MCF 10A (cell line): ENCODE measurements at regions not wholly inside any gene's neighbourhood (a gene's known extent, or its start where the extent isn't known, plus 50 kb on each side); places are given as distances from the start of the nearest gene placed in this dataset.
"Not testable (repeated sequence)": the region's sequence is repeated elsewhere in the genome, so short reads cannot be mapped to it uniquely, and the experiment has no call there.

Experiments
- BruUV-seq: library from RNA; stranded (reverse); fragments of 400-500 nt; replicated peaks from 2 replicates; lab custom pipeline; 2021; lab: Mats Ljungman, UMichigan
- CTCF ChIA-PET: fragments of 300-600 bp; sonication (Branson Sonifier 250); formaldehyde crosslinking; extraction: SDS; loops from one replicate; lab custom pipeline; 2021; ENCODE audit warnings: antibody characterized with exemption, inconsistent platforms; lab: Yijun Ruan, JAX
- POLR2A ChIA-PET: fragments of 300-600, 350-650 bp; sonication (Branson Sonifier 250); formaldehyde crosslinking; extraction: SDS; loops from one replicate; lab custom pipeline; 2020; ENCODE audit warnings: antibody characterized with exemption, inconsistent platforms; lab: Yijun Ruan, JAX
- DNase-seq: peaks from one replicate; pipeline ENCODE4 v3.0.0-alpha.2; 2018; ENCODE audit not compliant: unreplicated experiment
- H3K27ac Mint-ChIP-seq: one replicate; pipeline ENCODE4 v1.8.0; 2022; ENCODE audit warnings: mild to moderate bottlenecking, low read depth, mixed read lengths; ENCODE audit not compliant: unreplicated experiment
- H3K27me3 Mint-ChIP-seq: one replicate; pipeline ENCODE4 v1.8.0; 2022; ENCODE audit warnings: mixed read lengths; ENCODE audit not compliant: insufficient read depth, unreplicated experiment
- H3K36me3 Mint-ChIP-seq: one replicate; pipeline ENCODE4 v1.8.0; 2022; ENCODE audit warnings: mild to moderate bottlenecking, moderate library complexity, mixed read lengths; ENCODE audit not compliant: insufficient read depth, unreplicated experiment
- H3K4me1 Mint-ChIP-seq: one replicate; pipeline ENCODE4 v1.8.0; 2022; ENCODE audit warnings: mixed read lengths; ENCODE audit not compliant: insufficient read depth, unreplicated experiment
- H3K4me3 Mint-ChIP-seq: one replicate; pipeline ENCODE4 v1.8.0; 2022; ENCODE audit warnings: mild to moderate bottlenecking, moderate library complexity, mixed read lengths; ENCODE audit not compliant: unreplicated experiment
- H3K9me3 Mint-ChIP-seq: one replicate; pipeline ENCODE4 v1.8.0; 2022; ENCODE audit warnings: mixed read lengths; ENCODE audit not compliant: unreplicated experiment
- CTCF ChIP-seq: fragments of 200-600 bp; IDR thresholded peaks from one replicate; pipeline ENCODE4 v1.8.0; 2022; ENCODE audit warnings: antibody characterized with exemption, mild to moderate bottlenecking; ENCODE audit not compliant: unreplicated experiment
- intact Hi-C: fragments of 100-400 bp; cut with micrococcal nuclease; formaldehyde crosslinking; loops from 2 replicates; pipeline ENCODE4 v1.14.1; 2022

GRCh38 chr4:173091362-173091761 lies 77.2 kb upstream of the GALNT7 start:
- intact Hi-C loops = no loop called here
- no peaks in the 10 kb centered on the region for H3K9me3 Mint-ChIP-seq
- H3K4me3 Mint-ChIP-seq = no peak overlapping the region
- H3K36me3 Mint-ChIP-seq = no peaks in the 10 kb centered on the region
- no peak for DNase-seq
- BruUV-seq = no TSS peak
- H3K4me1 Mint-ChIP-seq = no peaks in the 10 kb centered on the region
- POLR2A ChIA-PET = no interaction called here
- CTCF ChIA-PET = no interaction called here
- no peaks in the 10 kb centered on the region for H3K27me3 Mint-ChIP-seq
- no peak overlapping the region for H3K27ac Mint-ChIP-seq
- TF ChIP-seq CTCF = no peak

GRCh38 chr4:173091958-173092357 lies 76.7 kb upstream of the GALNT7 start:
- no peaks in the 10 kb centered on the region for H3K27me3 Mint-ChIP-seq
- ChIA-PET CTCF (interaction anchor here (0.7 kb wide), 1 partner anchor 17 kb away, joined by 3 read pairs; no protein-coding TSS in a partner anchor), POLR2A (no interaction called here)
- H3K9me3 Mint-ChIP-seq = no peaks in the 10 kb centered on the region
- H3K4me1 Mint-ChIP-seq = no peaks in the 10 kb centered on the region
- intact Hi-C loops = no loop called here
- no peaks in the 10 kb centered on the region for H3K36me3 Mint-ChIP-seq
- DNase-seq = no peak
- H3K27ac Mint-ChIP-seq = no peak overlapping the region
- H3K4me3 Mint-ChIP-seq = no peak overlapping the region
- no peak for TF ChIP-seq CTCF
- BruUV-seq = no TSS peak

- POLR2A ChIA-PET = no interaction called here
- Mint-ChIP-seq H3K9me3 (no peaks in the 10 kb centered on the region), H3K4me1 (no peaks in the 10 kb centered on the region), H3K36me3 (no peaks in the 10 kb centered on the region), H3K4me3 (no peak overlapping the region), H3K27me3 (no peaks in the 10 kb centered on the region), H3K27ac (no peak overlapping the region)
- no peak for DNase-seq
- intact Hi-C loops = no loop called here
- no peak for TF ChIP-seq CTCF
- BruUV-seq = no TSS peak
- CTCF ChIA-PET = no interaction called here
Observed at GRCh38 chr4:173093361-173093760, 75.2 kb upstream of the GALNT7 start.

- ChIA-PET POLR2A (no interaction called here), CTCF (no interaction called here)
- DNase-seq = no peak
- H3K27ac Mint-ChIP-seq = no peak overlapping the region
- BruUV-seq = no TSS peak
- no peaks in the 10 kb centered on the region for H3K4me1 Mint-ChIP-seq
- H3K9me3 Mint-ChIP-seq = no peaks in the 10 kb centered on the region
- H3K27me3 Mint-ChIP-seq = no peaks in the 10 kb centered on the region
- no peaks in the 10 kb centered on the region for H3K36me3 Mint-ChIP-seq
- intact Hi-C loops = no loop called here
- no peak overlapping the region for H3K4me3 Mint-ChIP-seq
- no peak for TF ChIP-seq CTCF
Observed at GRCh38 chr4:173094739-173095421, 73.7 kb upstream of the GALNT7 start.

GRCh38 chr4:173099447-173099846 lies 69.2 kb upstream of the GALNT7 start:
- POLR2A ChIA-PET, H3K4me1 Mint-ChIP-seq, DNase-seq, H3K27me3 Mint-ChIP-seq, H3K27ac Mint-ChIP-seq, H3K9me3 Mint-ChIP-seq, intact Hi-C loops, BruUV-seq, H3K36me3 Mint-ChIP-seq, H3K4me3 Mint-ChIP-seq: not testable (repeated sequence)
- CTCF ChIA-PET = interaction anchor here (0.6 kb wide), 1 partner anchor 23 kb away, joined by 4 read pairs; no protein-coding TSS in a partner anchor
